NCI-H2081 treated with DMSO at 0.1 percent for 48 hours (cell line): ENCODE measurements at regions not wholly inside any gene's neighbourhood (a gene's known extent, or its start where the extent isn't known, plus 50 kb on each side); places are given as distances from the start of the nearest gene placed in this dataset.
A peak's percentile ranks its signal among the peaks of the same experiment; 100 is the strongest.

Experiments used
- DNase-seq: peaks from one replicate; lab custom pipeline; 2025; lab: John Stamatoyannopoulos, UW

GRCh38 chr1:234731569-234732085, 121.6 kb upstream of the IRF2BP2 start:
- DNase-seq = no peak

- DNase-seq = no peak
Observed at GRCh38 chr1:234730770-234731568, 121.0 kb upstream of the IRF2BP2 start.

GRCh38 chr1:234730475-234730769, 120.4 kb upstream of the IRF2BP2 start:
- DNase-seq = no peak

GRCh38 chr1:234729561-234730474, 119.8 kb upstream of the IRF2BP2 start:
- DNase-seq = no peak

GRCh38 chr1:234728740-234729139, 118.8 kb upstream of the IRF2BP2 start:
- no peak for DNase-seq

- DNase-seq = no peak
Observed at GRCh38 chr1:234727018-234727940, 117.3 kb upstream of the IRF2BP2 start.

- no peak for DNase-seq
Observed at GRCh38 chr1:234726359-234726943, 116.5 kb upstream of the IRF2BP2 start.

- peak; percentile 25 for DNase-seq
Observed at GRCh38 chr1:234725177-234726132, 115.5 kb upstream of the IRF2BP2 start.

GRCh38 chr1:234724516-234725176, 114.7 kb upstream of the IRF2BP2 start:
- DNase-seq = no peak

- DNase-seq = no peak
Observed at GRCh38 chr1:234722904-234723720, 113.1 kb upstream of the IRF2BP2 start.

- no peak for DNase-seq
Observed at GRCh38 chr1:234722270-234722704, 112.3 kb upstream of the IRF2BP2 start.

GRCh38 chr1:234721476-234722269, 111.7 kb upstream of the IRF2BP2 start:
- no peak for DNase-seq

GRCh38 chr1:234720709-234721441, 110.9 kb upstream of the IRF2BP2 start:
- no peak for DNase-seq

GRCh38 chr1:234719454-234720251, 109.7 kb upstream of the IRF2BP2 start:
- DNase-seq = no peak

- DNase-seq = no peak
Observed at GRCh38 chr1:234718496-234719453, 108.8 kb upstream of the IRF2BP2 start.
